Naive B cell (primary cell): ENCODE measurements at regions not wholly inside any gene's neighbourhood (a gene's known extent, or its start where the extent isn't known, plus 50 kb on each side); places are given as distances from the start of the nearest gene placed in this dataset.

Experiments
- ATAC-seq, 2 donors: fragments of 150-1000 bp; cut with Tn5 transposase; 2 replicates each; pipeline ENCODE4 v1.10.0; 2021; ENCODE audit warnings: low read depth in 2 of 2, mild to moderate bottlenecking in 2 of 2, moderate library complexity in 2 of 2
- DNase-seq: peaks from one replicate; pipeline ENCODE4 v3.0.0; 2022
- H3K27ac Mint-ChIP-seq, 6 donors: one replicate each; pipeline ENCODE4 v1.8.0; 2020 to 2022; ENCODE audit warnings: mild to moderate bottlenecking in 6 of 6, mixed read lengths in 6 of 6, moderate library complexity in 5 of 6, inconsistent platforms in 2 of 6
- H3K27me3 Mint-ChIP-seq, 3 donors: one replicate each; pipeline ENCODE4 v1.8.0; 2021 to 2022; ENCODE audit warnings: mixed read lengths in 3 of 3, mild to moderate bottlenecking in 1 of 3
- H3K36me3 Mint-ChIP-seq, 2 donors: one replicate each; pipeline ENCODE4 v1.8.0; 2020 to 2022; ENCODE audit warnings: mixed read lengths in 2 of 2, inconsistent platforms in 1 of 2, mild to moderate bottlenecking in 1 of 2
- H3K4me1 Mint-ChIP-seq, 3 donors: one replicate each; pipeline ENCODE4 v1.8.0; 2020 to 2022; ENCODE audit warnings: mixed read lengths in 3 of 3, inconsistent platforms in 1 of 3, mild to moderate bottlenecking in 1 of 3, moderate library complexity in 1 of 3
- H3K4me3 Mint-ChIP-seq, 8 donors: one replicate each; pipeline ENCODE4 v1.8.0; 2020 to 2022; ENCODE audit warnings: mild to moderate bottlenecking in 8 of 8, mixed read lengths in 8 of 8, moderate library complexity in 8 of 8, inconsistent platforms in 2 of 8
- H3K9me3 Mint-ChIP-seq, 7 donors: one replicate each; pipeline ENCODE4 v1.8.0; 2020 to 2022; ENCODE audit warnings: mixed read lengths in 7 of 7, mild to moderate bottlenecking in 5 of 7, inconsistent platforms in 2 of 7, moderate library complexity in 1 of 7

GRCh38 chrX:4485912-4486311 lies 772.5 kb upstream of the PRKX start:
- peaks cover 0 to 19% (median 4%) of the 10 kb centered on the region in 7 donors for H3K9me3 Mint-ChIP-seq
- no peaks in the 10 kb centered on the region for H3K36me3 Mint-ChIP-seq
- H3K27ac Mint-ChIP-seq: no peak overlapping the region
- no peaks in the 10 kb centered on the region for H3K27me3 Mint-ChIP-seq
- no peak overlapping the region for H3K4me3 Mint-ChIP-seq
- no peaks in the 10 kb centered on the region for H3K4me1 Mint-ChIP-seq
- ATAC-seq (no peak), DNase-seq (no peak)

GRCh38 chrX:4484266-4484665 lies 770.8 kb upstream of the PRKX start:
- H3K27ac Mint-ChIP-seq: no peak overlapping the region
- H3K27me3 Mint-ChIP-seq: no peaks in the 10 kb centered on the region
- H3K4me1 Mint-ChIP-seq: no peaks in the 10 kb centered on the region
- no peaks in the 10 kb centered on the region for H3K36me3 Mint-ChIP-seq
- H3K9me3 Mint-ChIP-seq: peaks cover 0 to 23% (median 5%) of the 10 kb centered on the region in 7 donors
- no peak overlapping the region for H3K4me3 Mint-ChIP-seq
- no peak for ATAC-seq
- no peak for DNase-seq

- H3K4me1 Mint-ChIP-seq: no peaks in the 10 kb centered on the region
- DNase-seq (no peak), ATAC-seq (no peak)
- H3K9me3 Mint-ChIP-seq: peaks cover 0 to 30% (median 16%) of the 10 kb centered on the region in 7 donors
- no peak overlapping the region for H3K27ac Mint-ChIP-seq
- H3K4me3 Mint-ChIP-seq: no peak overlapping the region
- no peaks in the 10 kb centered on the region for H3K36me3 Mint-ChIP-seq
- peaks cover 0 to 5% (median 0%) of the 10 kb centered on the region in 3 donors for H3K27me3 Mint-ChIP-seq
Observed at GRCh38 chrX:4451591-4451990, 738.1 kb upstream of the PRKX start.

DNA sequence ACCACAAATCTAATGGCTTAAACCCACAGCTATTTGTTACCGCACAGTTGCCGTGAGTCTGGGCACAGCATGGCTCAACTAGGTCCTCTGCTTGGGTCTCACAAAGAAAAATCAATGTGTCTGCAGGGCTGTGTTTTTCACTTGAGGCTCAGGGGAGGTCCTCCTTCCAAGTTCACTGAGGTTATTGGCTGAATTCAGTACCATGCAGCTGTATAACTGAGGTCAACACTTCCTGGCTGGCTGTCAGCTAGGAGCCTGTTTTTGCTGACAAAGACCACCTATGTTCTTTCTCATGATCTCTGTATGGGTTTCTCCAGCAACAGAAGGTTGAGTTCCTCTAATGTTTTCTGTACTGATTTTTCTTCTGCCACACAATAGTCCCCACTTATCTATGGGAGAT lies 736.7 kb upstream of the PRKX start:
- ATAC-seq (no peak), DNase-seq (no peak)
- Mint-ChIP-seq H3K4me1 (no peaks in the 10 kb centered on the region), H3K9me3 (peaks cover 0 to 30% (median 16%) of the 10 kb centered on the region in 7 donors), H3K4me3 (no peak overlapping the region), H3K36me3 (no peaks in the 10 kb centered on the region), H3K27me3 (peaks cover 0 to 5% (median 0%) of the 10 kb centered on the region in 3 donors), H3K27ac (no peak overlapping the region)

GRCh38 chrX:4435905-4436304 lies 722.5 kb upstream of the PRKX start:
- Mint-ChIP-seq H3K4me1 (no peaks in the 10 kb centered on the region), H3K4me3 (no peak overlapping the region), H3K9me3 (peaks cover 0 to 5% (median 2%) of the 10 kb centered on the region in 7 donors), H3K27ac (no peak overlapping the region), H3K36me3 (no peaks in the 10 kb centered on the region), H3K27me3 (no peaks in the 10 kb centered on the region)
- no peak for DNase-seq
- no peak for ATAC-seq

- DNase-seq: no peak
- Mint-ChIP-seq H3K27ac (no peak overlapping the region), H3K27me3 (no peaks in the 10 kb centered on the region), H3K4me3 (no peak overlapping the region), H3K9me3 (peaks cover 0 to 10% (median 8%) of the 10 kb centered on the region in 7 donors), H3K4me1 (no peaks in the 10 kb centered on the region), H3K36me3 (no peaks in the 10 kb centered on the region)
- no peak for ATAC-seq
Observed at GRCh38 chrX:4397471-4397870, 684.0 kb upstream of the PRKX start.

DNA sequence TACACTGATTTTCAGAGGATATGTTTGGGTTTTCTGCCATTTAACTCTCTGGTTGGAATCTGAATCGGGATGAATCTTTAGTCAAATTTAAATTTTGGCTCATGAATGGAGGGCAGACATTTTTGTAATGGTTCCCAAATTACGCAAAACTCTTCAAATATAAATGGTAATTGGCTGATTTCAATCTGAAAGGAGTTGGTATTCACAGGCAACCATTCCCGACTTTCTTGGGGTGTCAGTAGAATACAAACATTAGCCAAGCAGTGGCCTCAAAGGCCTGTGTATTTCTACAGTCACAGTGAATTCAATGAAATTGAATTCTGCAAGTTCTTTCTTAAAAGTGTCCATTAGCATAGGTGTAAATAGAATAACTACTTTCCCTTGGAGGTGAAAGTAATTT lies 668.8 kb upstream of the PRKX start:
- H3K27ac Mint-ChIP-seq: no peak overlapping the region
- no peak for DNase-seq
- H3K36me3 Mint-ChIP-seq: no peaks in the 10 kb centered on the region
- peaks cover 2 to 16% (median 7%) of the 10 kb centered on the region in 7 donors for H3K9me3 Mint-ChIP-seq
- H3K27me3 Mint-ChIP-seq: no peaks in the 10 kb centered on the region
- H3K4me3 Mint-ChIP-seq: no peak overlapping the region
- H3K4me1 Mint-ChIP-seq: no peaks in the 10 kb centered on the region
- no peak for ATAC-seq

GRCh38 chrX:4380710-4381109 lies 667.3 kb upstream of the PRKX start:
- no peak overlapping the region for H3K27ac Mint-ChIP-seq
- ATAC-seq: no peak
- H3K9me3 Mint-ChIP-seq: peaks cover 0 to 16% (median 7%) of the 10 kb centered on the region in 7 donors
- H3K4me1 Mint-ChIP-seq: no peaks in the 10 kb centered on the region
- H3K27me3 Mint-ChIP-seq: no peaks in the 10 kb centered on the region
- DNase-seq: no peak
- no peaks in the 10 kb centered on the region for H3K36me3 Mint-ChIP-seq
- no peak overlapping the region for H3K4me3 Mint-ChIP-seq

GRCh38 chrX:4379071-4379470 lies 665.6 kb upstream of the PRKX start:
- H3K36me3 Mint-ChIP-seq: no peaks in the 10 kb centered on the region
- DNase-seq (no peak), ATAC-seq (no peak)
- no peaks in the 10 kb centered on the region for H3K27me3 Mint-ChIP-seq
- no peak overlapping the region for H3K27ac Mint-ChIP-seq
- H3K4me1 Mint-ChIP-seq: no peaks in the 10 kb centered on the region
- H3K9me3 Mint-ChIP-seq: peaks cover 0 to 15% (median 7%) of the 10 kb centered on the region in 7 donors
- no peak overlapping the region for H3K4me3 Mint-ChIP-seq

DNA sequence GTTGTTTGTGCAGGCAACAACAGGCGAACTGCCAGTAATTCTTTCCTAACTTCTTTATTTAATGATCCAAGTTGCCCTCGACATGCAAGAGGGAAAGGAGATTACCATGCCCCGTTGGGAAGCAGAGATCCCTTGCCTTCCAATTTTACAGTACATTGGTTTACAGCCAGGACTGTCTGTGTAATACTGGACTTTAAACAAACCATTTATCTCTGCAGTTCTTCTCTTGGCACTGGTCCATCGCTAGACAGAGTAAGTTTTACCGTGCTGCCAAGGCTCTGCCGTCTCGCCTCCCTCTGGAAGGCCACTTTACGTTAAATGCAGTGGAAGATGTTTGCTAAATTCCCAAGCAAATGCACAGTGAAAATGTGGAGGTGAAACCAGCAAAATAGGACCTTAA lies 660.3 kb upstream of the PRKX start:
- H3K4me3 Mint-ChIP-seq: no peak overlapping the region
- no peaks in the 10 kb centered on the region for H3K36me3 Mint-ChIP-seq
- DNase-seq (no peak), ATAC-seq (no peak)
- no peaks in the 10 kb centered on the region for H3K27me3 Mint-ChIP-seq
- peaks cover 0 to 8% (median 6%) of the 10 kb centered on the region in 7 donors for H3K9me3 Mint-ChIP-seq
- H3K4me1 Mint-ChIP-seq: no peaks in the 10 kb centered on the region
- no peak overlapping the region for H3K27ac Mint-ChIP-seq

DNA sequence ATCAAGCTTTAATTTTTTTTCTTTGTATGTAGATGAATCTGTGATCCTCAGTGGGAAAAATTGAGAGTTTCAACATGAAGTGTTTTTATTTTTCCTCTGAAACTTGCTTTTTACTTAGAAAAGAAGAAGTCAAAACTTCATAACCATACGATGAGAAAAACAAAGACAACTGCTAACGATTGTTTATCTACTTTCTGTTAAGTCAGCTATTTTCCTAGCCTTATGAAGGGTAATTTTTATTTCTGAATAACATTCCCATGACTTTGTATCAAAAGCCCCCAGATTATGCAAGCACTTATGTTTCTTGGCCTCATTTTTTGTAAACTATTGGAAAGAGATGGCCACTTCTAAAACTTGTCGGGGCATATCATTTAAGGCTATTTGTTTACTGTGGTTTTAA lies 645.1 kb upstream of the PRKX start:
- no peak overlapping the region for H3K27ac Mint-ChIP-seq
- H3K36me3 Mint-ChIP-seq: no peaks in the 10 kb centered on the region
- no peak for DNase-seq
- H3K9me3 Mint-ChIP-seq: peaks cover 0 to 14% (median 2%) of the 10 kb centered on the region in 7 donors
- no peak for ATAC-seq
- H3K4me1 Mint-ChIP-seq: no peaks in the 10 kb centered on the region
- no peaks in the 10 kb centered on the region for H3K27me3 Mint-ChIP-seq
- H3K4me3 Mint-ChIP-seq: no peak overlapping the region

- Mint-ChIP-seq H3K4me1 (no peaks in the 10 kb centered on the region), H3K9me3 (peaks cover 0 to 6% (median 0%) of the 10 kb centered on the region in 7 donors), H3K36me3 (no peaks in the 10 kb centered on the region), H3K4me3 (no peak overlapping the region), H3K27ac (no peak overlapping the region), H3K27me3 (no peaks in the 10 kb centered on the region)
- ATAC-seq (no peak), DNase-seq (no peak)
Observed at GRCh38 chrX:4322916-4323315, 609.5 kb upstream of the PRKX start.

GRCh38 chrX:4320436-4320947 lies 607.0 kb upstream of the PRKX start:
- Mint-ChIP-seq H3K9me3 (peaks cover 0 to 6% (median 2%) of the 10 kb centered on the region in 7 donors), H3K36me3 (no peaks in the 10 kb centered on the region), H3K4me1 (no peaks in the 10 kb centered on the region), H3K27me3 (no peaks in the 10 kb centered on the region), H3K27ac (no peak overlapping the region), H3K4me3 (no peak overlapping the region)
- no peak for DNase-seq
- ATAC-seq: no peak

- DNase-seq (no peak), ATAC-seq (no peak)
- no peaks in the 10 kb centered on the region for H3K27me3 Mint-ChIP-seq
- peaks cover 0 to 13% (median 6%) of the 10 kb centered on the region in 7 donors for H3K9me3 Mint-ChIP-seq
- no peak overlapping the region for H3K27ac Mint-ChIP-seq
- H3K4me3 Mint-ChIP-seq: no peak overlapping the region
- H3K4me1 Mint-ChIP-seq: no peaks in the 10 kb centered on the region
- peaks cover 0 to 6% of the 10 kb centered on the region in 2 donors for H3K36me3 Mint-ChIP-seq
Observed at GRCh38 chrX:4315891-4316290, 602.4 kb upstream of the PRKX start.

DNA sequence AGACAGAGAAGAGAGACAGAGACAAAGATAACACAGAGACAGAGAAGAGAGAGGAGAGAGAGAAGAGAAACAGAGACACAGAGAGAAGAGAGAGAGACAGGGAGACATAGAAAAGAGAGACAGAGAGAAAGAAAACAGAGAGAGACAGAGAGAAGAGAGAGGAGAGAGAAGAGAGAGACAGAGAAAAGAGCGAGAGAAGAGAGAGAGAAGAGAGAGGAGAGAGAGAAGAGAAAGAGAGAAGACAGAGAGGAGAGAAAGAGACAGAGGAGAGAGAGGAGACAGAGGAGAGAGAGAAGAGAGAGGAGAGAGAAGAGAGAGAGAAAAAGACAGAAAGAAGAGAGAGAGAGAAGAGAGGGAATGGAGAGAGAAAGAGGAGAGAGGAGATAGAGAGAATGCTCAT lies 601.1 kb upstream of the PRKX start:
- peaks cover 0 to 6% of the 10 kb centered on the region in 2 donors for H3K36me3 Mint-ChIP-seq
- DNase-seq: no peak
- peaks cover 4 to 13% (median 6%) of the 10 kb centered on the region in 7 donors for H3K9me3 Mint-ChIP-seq
- no peaks in the 10 kb centered on the region for H3K27me3 Mint-ChIP-seq
- no peak for ATAC-seq
- H3K4me1 Mint-ChIP-seq: no peaks in the 10 kb centered on the region
- no peak overlapping the region for H3K4me3 Mint-ChIP-seq
- H3K27ac Mint-ChIP-seq: no peak overlapping the region
